ENCODE measurements at regions not wholly inside any gene's neighbourhood (a gene's known extent, or its start where the extent isn't known, plus 50 kb on each side); places are given as distances from the start of the nearest gene placed in this dataset.

- TF ChIP-seq CTCF (IDR thresholded peaks at IDR 0.05), result no peak
- Mint-ChIP-seq H3K27ac (ENCODE audit: unreplicated experiment) (no peak overlapping the region), H3K27me3 (ENCODE audit: unreplicated experiment) (no peaks in the 10 kb centered on the region), H3K9me3 (ENCODE audit: unreplicated experiment) (no peaks in the 10 kb centered on the region), H3K4me3 (ENCODE audit: unreplicated experiment) (no peak overlapping the region), H3K4me1 (ENCODE audit: unreplicated experiment) (no peaks in the 10 kb centered on the region), H3K36me3 (ENCODE audit: unreplicated experiment) (no peaks in the 10 kb centered on the region)
- DNase-seq (ENCODE audit: extremely low spot score, unreplicated experiment), result no peak
Measured at GRCh38 chr2:198638577-198638976, 819.2 kb downstream of the SATB2 start.

- TF ChIP-seq CTCF (IDR thresholded peaks at IDR 0.05), result no peak
- H3K27ac Mint-ChIP-seq (ENCODE audit: unreplicated experiment), result no peak overlapping the region
- no peaks in the 10 kb centered on the region for H3K36me3 Mint-ChIP-seq (ENCODE audit: unreplicated experiment)
- H3K4me3 Mint-ChIP-seq (ENCODE audit: unreplicated experiment), result no peak overlapping the region
- no peaks in the 10 kb centered on the region for H3K9me3 Mint-ChIP-seq (ENCODE audit: unreplicated experiment)
- no peaks in the 10 kb centered on the region for H3K4me1 Mint-ChIP-seq (ENCODE audit: unreplicated experiment)
- peaks cover 2% of the 10 kb centered on the region for H3K27me3 Mint-ChIP-seq (ENCODE audit: unreplicated experiment)
- DNase-seq (ENCODE audit: extremely low spot score, unreplicated experiment), result no peak
Measured at GRCh38 chr2:198630384-198630783, 826.0 kb downstream of the PLCL1 start.

DNA sequence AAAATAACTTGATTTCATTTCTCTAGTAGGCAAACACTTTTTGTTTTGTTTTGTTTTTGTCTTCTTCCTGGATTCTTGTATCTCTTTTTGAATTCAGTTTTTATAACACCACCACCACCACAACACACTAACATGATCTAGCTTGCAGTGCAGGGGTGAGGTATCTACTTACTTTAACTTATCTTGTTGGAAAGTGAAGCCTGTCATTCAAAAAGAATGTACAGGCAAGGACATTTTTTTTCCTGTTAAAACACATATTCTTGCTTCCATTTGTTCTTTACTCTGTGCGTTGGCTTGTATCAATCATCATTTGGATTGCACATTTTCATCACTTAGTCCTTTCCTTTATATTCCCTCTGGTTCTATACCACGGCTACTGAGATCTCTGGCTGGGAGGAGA, 824.2 kb downstream of the PLCL1 start:
- no peak overlapping the region for H3K4me3 Mint-ChIP-seq (ENCODE audit: unreplicated experiment)
- TF ChIP-seq CTCF (IDR thresholded peaks at IDR 0.05), result no peak
- no peaks in the 10 kb centered on the region for H3K36me3 Mint-ChIP-seq (ENCODE audit: unreplicated experiment)
- no peak overlapping the region for H3K27ac Mint-ChIP-seq (ENCODE audit: unreplicated experiment)
- no peaks in the 10 kb centered on the region for H3K9me3 Mint-ChIP-seq (ENCODE audit: unreplicated experiment)
- peaks cover 2% of the 10 kb centered on the region for H3K27me3 Mint-ChIP-seq (ENCODE audit: unreplicated experiment)
- no peaks in the 10 kb centered on the region for H3K4me1 Mint-ChIP-seq (ENCODE audit: unreplicated experiment)
- DNase-seq (ENCODE audit: extremely low spot score, unreplicated experiment), result no peak

DNA sequence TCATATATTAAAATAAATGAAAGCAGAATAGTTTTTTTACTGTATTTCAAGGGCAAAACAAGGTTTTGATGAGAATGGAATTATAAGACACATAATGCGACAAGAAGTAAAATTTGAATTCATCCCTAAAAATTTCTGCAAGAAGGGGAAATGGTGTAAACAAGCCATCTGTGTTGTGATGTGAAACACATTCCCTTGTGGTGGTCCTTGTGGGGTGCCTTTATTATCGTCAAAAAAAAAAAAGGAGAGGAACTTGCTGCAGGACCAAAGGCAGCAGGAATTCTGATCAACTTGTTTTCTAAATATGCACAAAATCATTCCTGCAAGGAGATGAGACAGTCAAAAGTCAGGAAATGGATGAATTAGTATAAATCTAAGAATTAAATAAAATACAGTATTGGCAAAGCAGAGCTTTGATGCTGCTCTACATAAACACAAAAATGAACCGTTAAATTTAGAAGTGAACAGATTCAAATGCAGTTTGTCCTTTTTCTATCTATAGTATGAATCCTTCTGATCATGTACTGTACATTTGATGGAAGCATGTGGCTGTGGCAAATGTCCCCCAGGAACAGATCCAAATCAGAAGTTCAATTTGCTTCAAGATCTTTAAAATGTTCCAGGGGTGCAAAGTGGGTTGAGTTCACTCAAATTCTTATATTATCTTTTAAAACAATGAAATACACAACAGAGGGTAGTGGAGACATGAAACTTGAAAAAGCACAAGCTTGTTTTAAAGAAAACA, 818.8 kb downstream of the PLCL1 start:
- no peaks in the 10 kb centered on the region for H3K4me1 Mint-ChIP-seq (ENCODE audit: unreplicated experiment)
- no peaks in the 10 kb centered on the region for H3K9me3 Mint-ChIP-seq (ENCODE audit: unreplicated experiment)
- no peaks in the 10 kb centered on the region for H3K27me3 Mint-ChIP-seq (ENCODE audit: unreplicated experiment)
- no peaks in the 10 kb centered on the region for H3K36me3 Mint-ChIP-seq (ENCODE audit: unreplicated experiment)
- no peak overlapping the region for H3K4me3 Mint-ChIP-seq (ENCODE audit: unreplicated experiment)
- H3K27ac Mint-ChIP-seq (ENCODE audit: unreplicated experiment), result no peak overlapping the region
- no peak for TF ChIP-seq CTCF (IDR thresholded peaks at IDR 0.05)
- no peak for DNase-seq (ENCODE audit: extremely low spot score, unreplicated experiment)

DNA sequence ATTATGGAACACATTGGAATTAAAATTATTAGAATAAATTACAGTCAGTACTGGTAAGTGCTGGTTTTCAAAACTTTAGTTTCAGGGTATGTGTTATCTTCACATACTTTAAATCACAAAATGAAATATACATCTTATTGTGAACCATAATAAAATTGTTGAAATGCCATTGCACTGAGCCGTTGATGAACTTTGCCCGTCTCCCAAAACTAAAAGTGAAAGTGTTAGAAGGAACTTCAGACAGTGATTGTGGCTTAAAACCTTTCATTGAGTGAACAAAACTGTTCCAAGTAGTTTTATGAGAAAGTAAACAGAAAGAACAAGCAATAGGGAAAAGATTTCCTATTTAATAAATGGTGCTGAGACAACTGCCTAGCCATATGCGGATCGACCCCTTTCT, 811.6 kb downstream of the PLCL1 start:
- no peaks in the 10 kb centered on the region for H3K9me3 Mint-ChIP-seq (ENCODE audit: unreplicated experiment)
- H3K27ac Mint-ChIP-seq (ENCODE audit: unreplicated experiment), result peak overlapping the region; percentile 70
- DNase-seq (ENCODE audit: extremely low spot score, unreplicated experiment), result no peak

More for the DNA sequence above, 811.6 kb downstream of the PLCL1 start:
- Mint-ChIP-seq H3K4me3 (ENCODE audit: unreplicated experiment) (peak overlapping the region; percentile 55), H3K36me3 (ENCODE audit: unreplicated experiment) (no peaks in the 10 kb centered on the region), H3K27me3 (ENCODE audit: unreplicated experiment) (peaks cover 11% of the 10 kb centered on the region), H3K4me1 (ENCODE audit: unreplicated experiment) (peaks cover 7% of the 10 kb centered on the region)
- TF ChIP-seq CTCF (IDR thresholded peaks at IDR 0.05), result no peak

Measured in osteocyte (in vitro differentiated cells).